ENCODE measurements at regions not wholly inside any gene's neighbourhood (a gene's known extent, or its start where the extent isn't known, plus 50 kb on each side); places are given as distances from the start of the nearest gene placed in this dataset.

DNA sequence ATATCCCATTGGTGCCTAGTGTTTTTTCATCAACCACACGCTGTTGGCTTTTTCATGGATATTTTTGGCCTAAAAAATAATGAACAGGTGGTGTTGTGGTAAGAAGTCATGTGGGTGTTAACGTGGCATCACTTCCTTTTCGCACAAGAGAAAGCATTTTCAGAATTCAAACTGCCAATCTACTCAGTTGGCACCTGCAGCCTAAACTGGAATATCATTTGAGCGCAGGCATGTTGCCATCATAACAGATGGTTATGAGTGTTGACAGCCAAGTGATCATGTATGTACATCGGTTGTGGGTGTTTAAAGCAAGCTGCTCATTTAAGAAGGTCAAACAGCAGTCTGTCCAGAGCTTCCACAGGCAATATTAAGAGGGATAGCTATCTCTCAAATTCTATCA is 1963.0 kb downstream of the NCAM2 start:
- TF ChIP-seq, protein P1, sequence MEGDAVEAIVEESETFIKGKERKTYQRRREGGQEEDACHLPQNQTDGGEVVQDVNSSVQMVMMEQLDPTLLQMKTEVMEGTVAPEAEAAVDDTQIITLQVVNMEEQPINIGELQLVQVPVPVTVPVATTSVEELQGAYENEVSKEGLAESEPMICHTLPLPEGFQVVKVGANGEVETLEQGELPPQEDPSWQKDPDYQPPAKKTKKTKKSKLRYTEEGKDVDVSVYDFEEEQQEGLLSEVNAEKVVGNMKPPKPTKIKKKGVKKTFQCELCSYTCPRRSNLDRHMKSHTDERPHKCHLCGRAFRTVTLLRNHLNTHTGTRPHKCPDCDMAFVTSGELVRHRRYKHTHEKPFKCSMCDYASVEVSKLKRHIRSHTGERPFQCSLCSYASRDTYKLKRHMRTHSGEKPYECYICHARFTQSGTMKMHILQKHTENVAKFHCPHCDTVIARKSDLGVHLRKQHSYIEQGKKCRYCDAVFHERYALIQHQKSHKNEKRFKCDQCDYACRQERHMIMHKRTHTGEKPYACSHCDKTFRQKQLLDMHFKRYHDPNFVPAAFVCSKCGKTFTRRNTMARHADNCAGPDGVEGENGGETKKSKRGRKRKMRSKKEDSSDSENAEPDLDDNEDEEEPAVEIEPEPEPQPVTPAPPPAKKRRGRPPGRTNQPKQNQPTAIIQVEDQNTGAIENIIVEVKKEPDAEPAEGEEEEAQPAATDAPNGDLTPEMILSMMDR (IDR thresholded peaks at IDR 0.05): no peak
- no peaks in the 10 kb centered on the region for H3K4me1 Mint-ChIP-seq
- no peaks in the 10 kb centered on the region for H3K27me3 Mint-ChIP-seq (ENCODE audit: low read depth, poor library complexity)
- H3K36me3 Mint-ChIP-seq (ENCODE audit: low read depth): no peaks in the 10 kb centered on the region
- H3K9me3 Mint-ChIP-seq: no peaks in the 10 kb centered on the region
- DNase-seq: no peak
- no peak overlapping the region for H3K27ac Mint-ChIP-seq
- H3K4me3 Mint-ChIP-seq: no peak overlapping the region

DNA sequence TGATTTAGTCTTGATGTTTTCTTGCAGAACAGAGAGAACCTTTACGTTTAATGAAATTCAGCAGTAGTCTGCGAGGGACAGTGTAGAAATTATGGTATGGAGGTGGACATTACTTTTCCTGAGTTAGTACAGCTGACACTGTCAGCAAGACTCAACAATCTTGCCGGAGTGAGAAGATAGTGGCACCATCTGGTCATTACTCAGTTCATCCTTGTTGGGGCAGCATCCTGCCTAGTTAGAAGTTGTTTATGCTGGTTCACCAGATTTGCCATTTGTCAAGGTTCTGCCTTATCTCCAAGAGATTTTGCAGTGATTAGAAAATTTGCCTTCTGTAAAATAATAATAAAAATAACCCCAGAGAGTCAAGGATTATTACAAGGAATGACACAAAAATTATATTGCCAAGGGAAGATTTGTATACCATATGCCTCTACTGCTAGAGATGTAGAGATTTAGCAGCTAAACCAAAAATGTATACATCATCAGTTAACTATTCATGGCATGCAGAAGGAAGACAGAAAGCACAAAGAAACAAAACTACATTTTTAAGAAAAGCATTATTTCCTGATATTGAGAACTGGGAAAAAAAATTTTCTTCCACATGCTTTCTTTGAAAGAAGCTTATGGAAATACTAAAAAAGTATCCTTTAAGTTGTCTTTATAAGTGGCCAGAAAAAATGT is 1967.4 kb downstream of the NCAM2 start:
- Mint-ChIP-seq H3K27me3 (ENCODE audit: low read depth, poor library complexity) (no peaks in the 10 kb centered on the region), H3K9me3 (no peaks in the 10 kb centered on the region), H3K4me3 (no peak overlapping the region), H3K4me1 (no peaks in the 10 kb centered on the region), H3K36me3 (ENCODE audit: low read depth) (no peaks in the 10 kb centered on the region), H3K27ac (no peak overlapping the region)
- TF ChIP-seq, protein P1 (IDR thresholded peaks at IDR 0.05): no peak
- no peak for DNase-seq

GRCh38 chr21:22981819-22982218 is 1983.6 kb downstream of the NCAM2 start:
- H3K36me3 Mint-ChIP-seq (ENCODE audit: low read depth): no peaks in the 10 kb centered on the region
- peaks cover 5% of the 10 kb centered on the region for H3K9me3 Mint-ChIP-seq
- peak overlapping the region; percentile 49 for H3K27ac Mint-ChIP-seq
- no peaks in the 10 kb centered on the region for H3K4me1 Mint-ChIP-seq
- TF ChIP-seq, protein P1 (IDR thresholded peaks at IDR 0.05): no peak
- DNase-seq: no peak
- no peaks in the 10 kb centered on the region for H3K27me3 Mint-ChIP-seq (ENCODE audit: low read depth, poor library complexity)
- H3K4me3 Mint-ChIP-seq: no peak overlapping the region

DNA sequence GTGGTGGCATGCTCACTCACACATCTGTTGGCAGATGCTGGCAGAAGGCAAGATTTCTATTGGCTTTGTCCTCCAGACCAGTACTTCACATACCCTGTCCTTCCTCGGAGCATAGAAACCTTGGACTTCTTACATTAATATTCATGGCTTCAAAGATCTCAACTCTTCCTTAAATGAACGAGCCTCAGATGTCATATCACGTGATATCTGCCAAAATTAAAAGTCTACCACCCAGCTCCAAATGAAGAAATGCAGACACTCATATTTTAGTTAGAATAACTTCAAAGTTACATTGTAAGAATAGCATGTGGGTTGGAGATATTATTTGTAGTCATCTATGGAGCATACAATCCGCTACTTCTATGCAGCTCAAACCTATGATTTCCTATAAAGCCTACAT is 1994.9 kb downstream of the NCAM2 start:
- TF ChIP-seq, protein P1 (IDR thresholded peaks at IDR 0.05): no peak
- DNase-seq: no peak
- Mint-ChIP-seq H3K36me3 (ENCODE audit: low read depth) (no peaks in the 10 kb centered on the region), H3K27ac (no peak overlapping the region), H3K27me3 (ENCODE audit: low read depth, poor library complexity) (peaks cover under 1% of the 10 kb centered on the region), H3K4me1 (no peaks in the 10 kb centered on the region), H3K4me3 (no peak overlapping the region), H3K9me3 (no peaks in the 10 kb centered on the region)

DNA sequence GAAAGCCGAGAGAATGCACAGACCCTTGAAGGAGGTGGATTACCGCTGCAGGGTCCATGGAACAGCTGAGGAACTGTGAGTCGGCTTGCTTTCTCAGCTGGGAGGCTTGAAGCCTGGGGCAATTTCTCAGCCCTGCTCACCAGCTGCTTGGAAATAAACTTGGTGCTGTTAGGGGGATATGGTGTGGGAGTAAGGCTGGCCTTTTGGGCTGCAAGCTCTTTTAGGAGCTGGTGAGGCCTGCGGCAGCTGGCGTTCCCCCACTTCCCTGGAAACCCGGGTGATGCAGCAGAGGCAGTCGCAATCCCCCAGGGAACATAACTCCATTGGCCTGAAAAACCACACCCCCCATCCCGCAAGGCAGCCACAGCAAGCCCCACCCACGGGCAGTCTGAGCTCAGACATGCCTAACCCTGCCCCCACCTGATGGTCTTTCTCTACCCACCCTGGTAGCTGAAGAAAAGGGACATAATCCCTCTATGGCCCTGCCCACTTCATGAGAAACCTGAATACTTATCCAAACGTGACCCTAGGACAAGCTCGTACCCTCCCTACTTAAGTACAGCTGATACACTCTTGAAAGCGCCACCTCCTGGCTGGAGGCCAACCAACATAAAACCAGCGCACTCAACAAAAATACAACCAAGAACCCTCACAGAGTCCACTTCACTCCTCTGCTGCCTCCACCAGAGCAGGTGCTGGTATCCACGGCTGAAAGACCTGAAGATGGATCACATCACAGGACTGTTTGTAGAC is 1995.8 kb downstream of the NCAM2 start:
- DNase-seq: no peak
- no peak overlapping the region for H3K4me3 Mint-ChIP-seq

More for the DNA sequence above, 1995.8 kb downstream of the NCAM2 start:
- H3K27me3 Mint-ChIP-seq (ENCODE audit: low read depth, poor library complexity): no peaks in the 10 kb centered on the region
- no peak overlapping the region for H3K27ac Mint-ChIP-seq
- TF ChIP-seq, protein P1 (IDR thresholded peaks at IDR 0.05): no peak
- no peaks in the 10 kb centered on the region for H3K9me3 Mint-ChIP-seq
- no peaks in the 10 kb centered on the region for H3K36me3 Mint-ChIP-seq (ENCODE audit: low read depth)
- no peaks in the 10 kb centered on the region for H3K4me1 Mint-ChIP-seq

Data from nephron progenitor cell (in vitro differentiated cells).